Activated CD4-positive, alpha-beta T cell treated with anti-CD3 and anti-CD28 coated beads, Interleukin-2, Interleukin-6, amounts not matched to agents 100 ng/mL and 50 ng/mL, durations not matched to agents 16 hours and 8 hours (primary cell): ENCODE measurements at regions not wholly inside any gene's neighbourhood (a gene's known extent, or its start where the extent isn't known, plus 50 kb on each side); places are given as distances from the start of the nearest gene placed in this dataset.
A peak's percentile ranks its signal among the peaks of the same experiment; 100 is the strongest.
"Not testable (repeated sequence)": the region's sequence is repeated elsewhere in the genome, so short reads cannot be mapped to it uniquely, and the experiment has no call there.

Experiments
- DNase-seq: peaks from one replicate; pipeline ENCODE4 v3.0.0-alpha.2; 2020

- no peak for DNase-seq
Observed at GRCh38 chr19:28726533-28727479, 486.1 kb downstream of the UQCRFS1 start.

- no peak for DNase-seq
Observed at GRCh38 chr19:28718909-28719308, 494.0 kb downstream of the UQCRFS1 start.

- DNase-seq = no peak
Observed at GRCh38 chr19:28715157-28715556, 497.8 kb downstream of the UQCRFS1 start.

- no peak for DNase-seq
Observed at GRCh38 chr19:28711411-28711810, 501.5 kb downstream of the UQCRFS1 start.

- DNase-seq = peak; percentile 57
Observed at GRCh38 chr19:28710278-28710677, 502.7 kb downstream of the UQCRFS1 start.

- DNase-seq = no peak
Observed at GRCh38 chr19:28706693-28707092, 506.3 kb downstream of the UQCRFS1 start.

- no peak for DNase-seq
Observed at GRCh38 chr19:28705008-28705407, 507.9 kb downstream of the UQCRFS1 start.

GRCh38 chr19:28703400-28703956 lies 509.5 kb downstream of the UQCRFS1 start:
- DNase-seq = no peak

- DNase-seq = no peak
Observed at GRCh38 chr19:28701491-28701890, 511.5 kb downstream of the UQCRFS1 start.

- no peak for DNase-seq
Observed at GRCh38 chr19:28700176-28700575, 512.8 kb downstream of the UQCRFS1 start.

GRCh38 chr19:28697308-28697707 lies 515.6 kb downstream of the UQCRFS1 start:
- DNase-seq = no peak

GRCh38 chr19:28694812-28695211 lies 518.1 kb downstream of the UQCRFS1 start:
- DNase-seq = no peak

GRCh38 chr19:28691683-28692082 lies 521.3 kb downstream of the UQCRFS1 start:
- no peak for DNase-seq

GRCh38 chr19:28689464-28689863 lies 523.5 kb downstream of the UQCRFS1 start:
- not testable (repeated sequence) for DNase-seq

- DNase-seq = no peak
Observed at GRCh38 chr19:28687296-28687695, 525.7 kb downstream of the UQCRFS1 start.

GRCh38 chr19:28686756-28687155 lies 526.2 kb downstream of the UQCRFS1 start:
- no peak for DNase-seq

- no peak for DNase-seq
Observed at GRCh38 chr19:28685802-28686201, 527.1 kb downstream of the UQCRFS1 start.

- DNase-seq = not testable (repeated sequence)
Observed at GRCh38 chr19:28685077-28685476, 527.9 kb downstream of the UQCRFS1 start.

- DNase-seq = no peak
Observed at GRCh38 chr19:28680111-28680510, 532.8 kb downstream of the UQCRFS1 start.

- no peak for DNase-seq
Observed at GRCh38 chr19:28670836-28671235, 542.1 kb downstream of the UQCRFS1 start.

- no peak for DNase-seq
Observed at GRCh38 chr19:28669804-28670203, 543.1 kb downstream of the UQCRFS1 start.

GRCh38 chr19:28667348-28667977 lies 545.5 kb downstream of the UQCRFS1 start:
- no peak for DNase-seq

- no peak for DNase-seq
Observed at GRCh38 chr19:28665748-28666147, 547.2 kb downstream of the UQCRFS1 start.

- no peak for DNase-seq
Observed at GRCh38 chr19:28656644-28657043, 556.3 kb downstream of the UQCRFS1 start.
